AG04450 (cell line): ENCODE measurements at regions not wholly inside any gene's neighbourhood (a gene's known extent, or its start where the extent isn't known, plus 50 kb on each side); places are given as distances from the start of the nearest gene placed in this dataset.
"Not testable (repeated sequence)": the region's sequence is repeated elsewhere in the genome, so short reads cannot be mapped to it uniquely, and the experiment has no call there.

Experiments used
- CTCF ChIA-PET: fragments of 300-600, 350-600 bp; formaldehyde crosslinking; extraction: SDS; loops from one replicate; lab custom pipeline; 2022; ENCODE audit warnings: antibody characterized with exemption, inconsistent platforms; lab: Charles Lee
- POLR2A ChIA-PET: fragments of 350-600 bp; formaldehyde crosslinking; extraction: SDS; loops from one replicate; lab custom pipeline; 2021; ENCODE audit warnings: antibody characterized with exemption, inconsistent platforms; lab: Yijun Ruan, JAX
- DNase-seq: peaks from one replicate; pipeline ENCODE4 v3.0.0-alpha.2; 2011; ENCODE audit warnings: low read depth, low spot score
- H3K27ac ChIP-seq: one replicate; pipeline ENCODE4 v1.5.1; 2012; ENCODE audit warnings: low read depth, low read length, control low read depth
- H3K27me3 ChIP-seq: one replicate; pipeline ENCODE4 v1.6.0; 2012; ENCODE audit warnings: low read length; ENCODE audit not compliant: control insufficient read depth, insufficient read depth
- H3K4me3 ChIP-seq: 2 replicates; pipeline ENCODE4 v1.5.1; 2011; ENCODE audit warnings: mild to moderate bottlenecking, low read depth, low read length, control low read depth
- H3K9me3 ChIP-seq: 2 replicates; pipeline ENCODE4 v1.5.1; 2012; ENCODE audit warnings: low read length; ENCODE audit not compliant: control insufficient read depth, insufficient read depth
- TF ChIP-seq, protein P1 (sequence below): IDR thresholded peaks from 2 replicates; pipeline ENCODE4 v1.5.1; 2011; ENCODE audit warnings: low read depth, low read length, control low read depth, inconsistent platforms

GRCh38 chr5:98543490-98543889 lies 230.0 kb upstream of the RGMB start:
- CTCF ChIA-PET: no interaction called here
- no peak overlapping the region for H3K4me3 ChIP-seq
- no peaks in the 10 kb centered on the region for H3K27me3 ChIP-seq
- no peak for DNase-seq
- peaks cover 6% of the 10 kb centered on the region for H3K9me3 ChIP-seq
- no peak overlapping the region for H3K27ac ChIP-seq
- POLR2A ChIA-PET: no interaction called here
- TF ChIP-seq, protein P1, sequence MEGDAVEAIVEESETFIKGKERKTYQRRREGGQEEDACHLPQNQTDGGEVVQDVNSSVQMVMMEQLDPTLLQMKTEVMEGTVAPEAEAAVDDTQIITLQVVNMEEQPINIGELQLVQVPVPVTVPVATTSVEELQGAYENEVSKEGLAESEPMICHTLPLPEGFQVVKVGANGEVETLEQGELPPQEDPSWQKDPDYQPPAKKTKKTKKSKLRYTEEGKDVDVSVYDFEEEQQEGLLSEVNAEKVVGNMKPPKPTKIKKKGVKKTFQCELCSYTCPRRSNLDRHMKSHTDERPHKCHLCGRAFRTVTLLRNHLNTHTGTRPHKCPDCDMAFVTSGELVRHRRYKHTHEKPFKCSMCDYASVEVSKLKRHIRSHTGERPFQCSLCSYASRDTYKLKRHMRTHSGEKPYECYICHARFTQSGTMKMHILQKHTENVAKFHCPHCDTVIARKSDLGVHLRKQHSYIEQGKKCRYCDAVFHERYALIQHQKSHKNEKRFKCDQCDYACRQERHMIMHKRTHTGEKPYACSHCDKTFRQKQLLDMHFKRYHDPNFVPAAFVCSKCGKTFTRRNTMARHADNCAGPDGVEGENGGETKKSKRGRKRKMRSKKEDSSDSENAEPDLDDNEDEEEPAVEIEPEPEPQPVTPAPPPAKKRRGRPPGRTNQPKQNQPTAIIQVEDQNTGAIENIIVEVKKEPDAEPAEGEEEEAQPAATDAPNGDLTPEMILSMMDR: no peak

GRCh38 chr5:98546924-98547323 lies 226.5 kb upstream of the RGMB start:
- CTCF ChIA-PET, POLR2A ChIA-PET, H3K4me3 ChIP-seq, DNase-seq, H3K9me3 ChIP-seq, H3K27me3 ChIP-seq, H3K27ac ChIP-seq: not testable (repeated sequence)

DNA sequence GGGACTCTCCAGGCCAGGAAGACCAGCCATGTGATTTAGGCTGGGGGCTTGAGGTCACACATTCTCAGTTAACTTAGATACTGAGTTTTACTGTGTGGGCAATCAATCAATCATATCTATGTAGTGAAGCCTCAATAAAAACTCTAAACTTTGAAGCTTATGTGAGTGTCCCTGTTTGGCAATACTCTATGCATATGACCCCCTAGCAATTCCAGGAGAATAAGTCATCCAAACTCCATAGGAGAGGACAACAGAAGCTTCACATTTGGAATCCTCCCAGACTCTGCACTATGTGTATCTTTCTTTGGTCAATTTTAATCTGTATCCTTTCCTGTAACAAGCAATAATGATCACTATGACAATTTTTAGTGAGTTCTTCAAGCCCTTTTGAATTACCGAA lies 216.8 kb upstream of the RGMB start:
- CTCF ChIA-PET: no interaction called here
- Histone ChIP-seq H3K27ac (no peak overlapping the region), H3K4me3 (no peak overlapping the region), H3K27me3 (no peaks in the 10 kb centered on the region), H3K9me3 (no peaks in the 10 kb centered on the region)
- DNase-seq: no peak
- POLR2A ChIA-PET: interaction anchor here (1.1 kb wide), 1 partner anchor 213 kb away, joined by 3 read pairs; no protein-coding TSS in a partner anchor
- TF ChIP-seq, protein P1: no peak

- POLR2A ChIA-PET: interaction anchor here (0.6 to 0.7 kb wide), 3 partner anchors 13 to 1378 kb away, joined by 3 read pairs; no protein-coding TSS in a partner anchor
These were observed 215.5 kb upstream of the RGMB start for GRCh38 chr5:98557916-98558315.

GRCh38 chr5:98563885-98564653 lies 209.4 kb upstream of the RGMB start:
- Histone ChIP-seq H3K4me3 (no peak overlapping the region), H3K9me3 (no peaks in the 10 kb centered on the region), H3K27ac (no peak overlapping the region), H3K27me3 (no peaks in the 10 kb centered on the region)
- CTCF ChIA-PET: interaction anchor here (1.4 kb wide), 1 partner anchor 204 kb away, joined by 8 read pairs; no protein-coding TSS in a partner anchor
- POLR2A ChIA-PET: no interaction called here
- DNase-seq: no peak
- TF ChIP-seq, protein P1: no peak

More at GRCh38 chr5:98557916-98558315, 215.5 kb upstream of the RGMB start:
- Histone ChIP-seq H3K9me3 (no peaks in the 10 kb centered on the region), H3K4me3 (no peak overlapping the region), H3K27me3 (no peaks in the 10 kb centered on the region), H3K27ac (no peak overlapping the region)
- TF ChIP-seq, protein P1: no peak
- DNase-seq: no peak
- CTCF ChIA-PET: no interaction called here
